ENCODE measurements at regions not wholly inside any gene's neighbourhood (a gene's known extent, or its start where the extent isn't known, plus 50 kb on each side); places are given as distances from the start of the nearest gene placed in this dataset.

- Mint-ChIP-seq H3K4me3 (no peak overlapping the region), H3K27ac (peak overlapping the region; percentile 13; the same call in 1 of the 2 replicates), H3K36me3 (ENCODE audit: low read depth) (no peaks in the 10 kb centered on the region), H3K9me3 (no peaks in the 10 kb centered on the region), H3K4me1 (peaks cover 4% of the 10 kb centered on the region; the same call in 1 of the 3 replicates), H3K27me3 (ENCODE audit: insufficient read depth, low read depth, poor library complexity) (no peaks in the 10 kb centered on the region)
- Histone ChIP-seq H3F3A (replicated peaks; ENCODE audit: low read depth) (no peaks in the 10 kb centered on the region), H2AFZ (no peak overlapping the region), H3K4me1 (ENCODE audit: insufficient read depth) (no peaks in the 10 kb centered on the region), H3K4me3 (no peak overlapping the region), H3K4me2 (no peak overlapping the region), H3K27me3 (ENCODE audit: insufficient read depth) (no peaks in the 10 kb centered on the region), H3K79me2 (replicated peaks; ENCODE audit: insufficient read depth) (no peaks in the 10 kb centered on the region), H3K9me2 (ENCODE audit: insufficient read depth) (no peaks in the 10 kb centered on the region), H4K20me1 (replicated peaks; ENCODE audit: insufficient read depth) (no peaks in the 10 kb centered on the region), H3K36me3 (ENCODE audit: insufficient read depth) (no peaks in the 10 kb centered on the region), H3K27ac (ENCODE audit: low read depth) (no peak overlapping the region)
- DNase-seq (ENCODE audit: low spot score): no peak
- ATAC-seq: no peak
- TF ChIP-seq CTCF (conservative IDR thresholded peaks at IDR 0.05; ENCODE audit: low read depth in 2 of 2): no peak
- TF ChIP-seq REST (IDR thresholded peaks at IDR 0.05; ENCODE audit: unreplicated experiment): no peak
Measured at GRCh38 chr4:120446051-120446567, 379.5 kb upstream of the MAD2L1 start.

GRCh38 chr4:120445186-120445585 lies 378.5 kb upstream of the MAD2L1 start:
- Histone ChIP-seq H3K4me3 (no peak overlapping the region), H3K27ac (ENCODE audit: low read depth) (no peak overlapping the region), H3K4me2 (no peak overlapping the region), H3K79me2 (replicated peaks; ENCODE audit: insufficient read depth) (no peaks in the 10 kb centered on the region), H3K4me1 (ENCODE audit: insufficient read depth) (no peaks in the 10 kb centered on the region), H4K20me1 (replicated peaks; ENCODE audit: insufficient read depth) (no peaks in the 10 kb centered on the region), H3K9me2 (ENCODE audit: insufficient read depth) (no peaks in the 10 kb centered on the region), H2AFZ (no peak overlapping the region), H3K27me3 (ENCODE audit: insufficient read depth) (no peaks in the 10 kb centered on the region), H3F3A (replicated peaks; ENCODE audit: low read depth) (no peaks in the 10 kb centered on the region), H3K36me3 (ENCODE audit: insufficient read depth) (no peaks in the 10 kb centered on the region)
- ATAC-seq: no peak
- Mint-ChIP-seq H3K4me1 (peaks cover 4% of the 10 kb centered on the region; the same call in 1 of the 3 replicates), H3K27me3 (ENCODE audit: insufficient read depth, low read depth, poor library complexity) (no peaks in the 10 kb centered on the region), H3K27ac (no peak overlapping the region), H3K9me3 (no peaks in the 10 kb centered on the region), H3K4me3 (no peak overlapping the region), H3K36me3 (ENCODE audit: low read depth) (no peaks in the 10 kb centered on the region)
- no peak for DNase-seq (ENCODE audit: low spot score)
- TF ChIP-seq EZH2 (IDR thresholded peaks at IDR 0.05; ENCODE audit: low read depth, unreplicated experiment) (no peak), STAT1 (IDR thresholded peaks at IDR 0.05; ENCODE audit: unreplicated experiment) (no peak), CREB1 (CRISPR knock-in tag; IDR thresholded peaks at IDR 0.05; ENCODE audit: low read depth) (no peak), ETS1 (IDR thresholded peaks at IDR 0.05) (no peak), NANOG (IDR thresholded peaks at IDR 0.05; ENCODE audit: borderline replicate concordance) (no peak), ZNF114 (CRISPR knock-in tag; IDR thresholded peaks at IDR 0.05) (no peak), CTCF (conservative IDR thresholded peaks at IDR 0.05; ENCODE audit: low read depth in 2 of 2) (no peak)
